GM10248 (cell line): ENCODE measurements at regions not wholly inside any gene's neighbourhood (a gene's known extent, or its start where the extent isn't known, plus 50 kb on each side); places are given as distances from the start of the nearest gene placed in this dataset.
"Not testable (repeated sequence)": the region's sequence is repeated elsewhere in the genome, so short reads cannot be mapped to it uniquely, and the experiment has no call there.

Experiments used
- CTCF ChIA-PET: fragments of 300-600 bp; sonication (Branson Sonifier 250); formaldehyde crosslinking; extraction: SDS; loops from one replicate; lab custom pipeline; 2021; ENCODE audit warnings: antibody characterized with exemption; lab: Yijun Ruan, JAX
- POLR2A ChIA-PET: fragments of 350-650 bp; sonication (Branson Sonifier 250); formaldehyde crosslinking; extraction: SDS; loops from one replicate; lab custom pipeline; 2020; ENCODE audit warnings: antibody characterized with exemption; lab: Yijun Ruan, JAX
- DNase-seq: peaks from one replicate; pipeline ENCODE4 v3.0.0; 2012; ENCODE audit errors: extremely low spot score
- CTCF ChIP-seq: IDR thresholded peaks from 2 replicates; pipeline ENCODE4 v1.5.1; 2012; ENCODE audit warnings: mild to moderate bottlenecking, low read depth; ENCODE audit errors: extremely low read depth, missing control alignments, control extremely low read depth

GRCh38 chr18:4544142-4544541 is 89.0 kb upstream of the DLGAP1 start:
- TF ChIP-seq CTCF: no peak
- ChIA-PET POLR2A (no interaction called here), CTCF (interaction anchor here (1.3 kb wide), 1 partner anchor 17 kb away, joined by 3 read pairs; no protein-coding TSS in a partner anchor)
- DNase-seq: no peak

GRCh38 chr18:4543711-4544110 is 88.6 kb upstream of the DLGAP1 start:
- ChIA-PET CTCF (no interaction called here), POLR2A (no interaction called here)
- no peak for DNase-seq
- TF ChIP-seq CTCF: no peak

- no peak for TF ChIP-seq CTCF
- POLR2A ChIA-PET: no interaction called here
These were observed 86.5 kb upstream of the DLGAP1 start for GRCh38 chr18:4541588-4541987.

GRCh38 chr18:4536447-4536846 is 81.3 kb upstream of the DLGAP1 start:
- ChIA-PET CTCF (no interaction called here), POLR2A (no interaction called here)
- no peak for TF ChIP-seq CTCF
- no peak for DNase-seq

More at GRCh38 chr18:4541588-4541987, 86.5 kb upstream of the DLGAP1 start:
- no peak for DNase-seq
- CTCF ChIA-PET: no interaction called here

GRCh38 chr18:4528405-4528804 is 73.3 kb upstream of the DLGAP1 start:
- ChIA-PET POLR2A (no interaction called here), CTCF (no interaction called here)
- no peak for TF ChIP-seq CTCF
- no peak for DNase-seq

- POLR2A ChIA-PET, DNase-seq, CTCF ChIA-PET: not testable (repeated sequence)
These were observed 72.7 kb upstream of the DLGAP1 start for GRCh38 chr18:4527826-4528225.

GRCh38 chr18:4524096-4524495 is 69.0 kb upstream of the DLGAP1 start:
- no peak for TF ChIP-seq CTCF
- ChIA-PET POLR2A (no interaction called here), CTCF (no interaction called here)
- no peak for DNase-seq
